HUES64 (cell line): ENCODE measurements at regions not wholly inside any gene's neighbourhood (a gene's known extent, or its start where the extent isn't known, plus 50 kb on each side); places are given as distances from the start of the nearest gene placed in this dataset.

ENCODE experiments used
- H3K27ac ChIP-seq: 2 replicates; pipeline ENCODE4 v1.7.0; 2013; ENCODE audit warnings: low read depth, low read length, inconsistent platforms
- H3K27me3 ChIP-seq: 2 replicates; pipeline ENCODE4 v1.6.1; 2013; ENCODE audit warnings: mild to moderate bottlenecking, low read length; ENCODE audit not compliant: insufficient read depth
- H3K36me3 ChIP-seq: 2 replicates; pipeline ENCODE4 v1.6.1; 2013; ENCODE audit warnings: mild to moderate bottlenecking, low read length; ENCODE audit not compliant: insufficient read depth
- H3K4me1 ChIP-seq: 2 replicates; pipeline ENCODE4 v1.6.1; 2013; ENCODE audit warnings: mild to moderate bottlenecking, low read length, moderate library complexity; ENCODE audit not compliant: insufficient read depth
- H3K4me3 ChIP-seq: 2 replicates; pipeline ENCODE4 v1.5.1; 2013; ENCODE audit warnings: mild to moderate bottlenecking, low read length, moderate library complexity
- H3K9ac ChIP-seq: 2 replicates; pipeline ENCODE4 v1.6.1; 2013; ENCODE audit warnings: mild to moderate bottlenecking, low read depth, low read length
- H3K9me3 ChIP-seq: 2 replicates; pipeline ENCODE4 v1.6.1; 2013; ENCODE audit warnings: low read depth, low read length; ENCODE audit not compliant: insufficient read depth
- WGBS: fragments of 150-250, 120-280 bp; methylation state at CpG from one replicate; pipeline ENCODE4 v1.1.7; 2013; ENCODE audit warnings: missing lambda C conversion rate; 5-methylcytosine and 5-hydroxymethylcytosine counted together

GRCh38 chr14:82502043-82502442, 968.4 kb upstream of the SEL1L start:
- WGBS = 95% methylated on average over 3 of the region's 4 CpGs
- no peaks in the 10 kb centered on the region for H3K9me3 ChIP-seq
- no peaks in the 10 kb centered on the region for H3K36me3 ChIP-seq

GRCh38 chr14:82504894-82505293, 971.2 kb upstream of the SEL1L start:
- Histone ChIP-seq H3K36me3 (no peaks in the 10 kb centered on the region), H3K9me3 (peaks cover 2% of the 10 kb centered on the region; the same call in 1 of the 2 replicates), H3K9ac (no peak overlapping the region), H3K4me3 (no peak overlapping the region), H3K4me1 (peaks cover 4% of the 10 kb centered on the region; the same call in 1 of the 2 replicates), H3K27me3 (no peaks in the 10 kb centered on the region), H3K27ac (no peak overlapping the region)

More at GRCh38 chr14:82502043-82502442, 968.4 kb upstream of the SEL1L start:
- no peaks in the 10 kb centered on the region for H3K27me3 ChIP-seq
- no peaks in the 10 kb centered on the region for H3K4me1 ChIP-seq
- no peak overlapping the region for H3K9ac ChIP-seq
- H3K27ac ChIP-seq = no peak overlapping the region
- no peak overlapping the region for H3K4me3 ChIP-seq

- Histone ChIP-seq H3K9me3 (peaks cover 2% of the 10 kb centered on the region; the same call in 1 of the 2 replicates), H3K4me3 (no peak overlapping the region)
- WGBS = 86% methylated on average over 5 of the region's 5 CpGs
These were observed 976.4 kb upstream of the SEL1L start for GRCh38 chr14:82510007-82510406.

GRCh38 chr14:82511399-82511798, 977.7 kb upstream of the SEL1L start:
- H3K4me3 ChIP-seq = no peak overlapping the region
- WGBS = 90% methylated on average over 1 of the region's 1 CpG
- peaks cover 4% of the 10 kb centered on the region; the same call in 1 of the 2 replicates for H3K4me1 ChIP-seq

More at GRCh38 chr14:82510007-82510406, 976.4 kb upstream of the SEL1L start:
- Histone ChIP-seq H3K36me3 (no peaks in the 10 kb centered on the region), H3K27ac (peak overlapping the region; percentile 56; the same call in 1 of the 2 replicates), H3K9ac (no peak overlapping the region), H3K4me1 (peaks cover 4% of the 10 kb centered on the region; the same call in 1 of the 2 replicates), H3K27me3 (no peaks in the 10 kb centered on the region)

GRCh38 chr14:82520765-82521164, 987.1 kb upstream of the SEL1L start:
- Histone ChIP-seq H3K36me3 (no peaks in the 10 kb centered on the region), H3K9me3 (0 out of 2 replicates have a peak, but pooled peaks cover 4% of the 10 kb centered on the region), H3K4me1 (no peaks in the 10 kb centered on the region), H3K27me3 (no peaks in the 10 kb centered on the region), H3K4me3 (no peak overlapping the region), H3K9ac (no peak overlapping the region), H3K27ac (no peak overlapping the region)
- 100% methylated on average over 1 of the region's 1 CpG for WGBS

More at GRCh38 chr14:82511399-82511798, 977.7 kb upstream of the SEL1L start:
- H3K27ac ChIP-seq = no peak overlapping the region
- no peak overlapping the region for H3K9ac ChIP-seq
- H3K36me3 ChIP-seq = no peaks in the 10 kb centered on the region
- H3K9me3 ChIP-seq = peaks cover 2% of the 10 kb centered on the region; the same call in 1 of the 2 replicates
- H3K27me3 ChIP-seq = no peaks in the 10 kb centered on the region

- no peak overlapping the region for H3K9ac ChIP-seq
- no peak overlapping the region for H3K4me3 ChIP-seq
- no peaks in the 10 kb centered on the region for H3K4me1 ChIP-seq
- no peak overlapping the region for H3K27ac ChIP-seq
- no peaks in the 10 kb centered on the region for H3K27me3 ChIP-seq
- H3K36me3 ChIP-seq = no peaks in the 10 kb centered on the region
- H3K9me3 ChIP-seq = 0 out of 2 replicates have a peak, but pooled peaks cover 4% of the 10 kb centered on the region
These were observed 987.5 kb upstream of the SEL1L start for GRCh38 chr14:82521191-82521590.

- Histone ChIP-seq H3K9me3 (no peaks in the 10 kb centered on the region), H3K27me3 (no peaks in the 10 kb centered on the region), H3K36me3 (no peaks in the 10 kb centered on the region), H3K9ac (no peak overlapping the region), H3K4me1 (no peaks in the 10 kb centered on the region), H3K4me3 (no peak overlapping the region), H3K27ac (no peak overlapping the region)
- 94% methylated on average over 1 of the region's 1 CpG for WGBS
These were observed 994.4 kb upstream of the SEL1L start for GRCh38 chr14:82528016-82528415.

GRCh38 chr14:82533351-82533750, 999.7 kb upstream of the SEL1L start:
- H3K9me3 ChIP-seq = no peaks in the 10 kb centered on the region
- H3K36me3 ChIP-seq = no peaks in the 10 kb centered on the region
- no peaks in the 10 kb centered on the region for H3K4me1 ChIP-seq
- 96% methylated on average over 2 of the region's 2 CpGs for WGBS
- no peak overlapping the region for H3K9ac ChIP-seq
- no peak overlapping the region for H3K27ac ChIP-seq
- no peak overlapping the region for H3K4me3 ChIP-seq
- H3K27me3 ChIP-seq = no peaks in the 10 kb centered on the region

GRCh38 chr14:82536566-82536965, 1002.9 kb upstream of the SEL1L start:
- Histone ChIP-seq H3K9me3 (no peaks in the 10 kb centered on the region), H3K4me1 (no peaks in the 10 kb centered on the region), H3K27me3 (no peaks in the 10 kb centered on the region), H3K9ac (no peak overlapping the region), H3K36me3 (no peaks in the 10 kb centered on the region), H3K27ac (no peak overlapping the region), H3K4me3 (no peak overlapping the region)
- WGBS = 100% methylated on average over 2 of the region's 2 CpGs

GRCh38 chr14:82537831-82538230, 1004.2 kb upstream of the SEL1L start:
- Histone ChIP-seq H3K4me3 (no peak overlapping the region), H3K9me3 (no peaks in the 10 kb centered on the region), H3K36me3 (no peaks in the 10 kb centered on the region), H3K4me1 (no peaks in the 10 kb centered on the region), H3K9ac (no peak overlapping the region), H3K27ac (no peak overlapping the region), H3K27me3 (no peaks in the 10 kb centered on the region)
- WGBS = 100% methylated on average over 1 of the region's 3 CpGs

GRCh38 chr14:82546401-82546800, 1012.7 kb upstream of the SEL1L start:
- H3K4me1 ChIP-seq = 0 out of 2 replicates have a peak, but pooled peaks cover 3% of the 10 kb centered on the region
- no peak overlapping the region for H3K4me3 ChIP-seq
- H3K27me3 ChIP-seq = no peaks in the 10 kb centered on the region
- no peak overlapping the region for H3K27ac ChIP-seq
- no peak overlapping the region for H3K9ac ChIP-seq
- H3K9me3 ChIP-seq = no peaks in the 10 kb centered on the region
- WGBS = 93% methylated on average over 2 of the region's 2 CpGs
- no peaks in the 10 kb centered on the region for H3K36me3 ChIP-seq
